D721Med (cell line): ENCODE measurements at regions not wholly inside any gene's neighbourhood (a gene's known extent, or its start where the extent isn't known, plus 50 kb on each side); places are given as distances from the start of the nearest gene placed in this dataset.

ENCODE experiments used
- DNase-seq: peaks from one replicate; pipeline ENCODE4 v3.0.0; 2011; ENCODE audit warnings: low spot score; ENCODE audit not compliant: insufficient read length
- FAIRE-seq: peaks from 2 replicates; lab custom pipeline; 2011; peaks lifted over from hg19 to GRCh38; lab: Jason Lieb, UNC
- TF ChIP-seq, protein P1 (sequence below): IDR thresholded peaks from 2 replicates; pipeline ENCODE4 v1.5.1; 2012; ENCODE audit warnings: mild to moderate bottlenecking, control low read depth; ENCODE audit not compliant: insufficient read depth; ENCODE audit errors: missing control alignments

DNA sequence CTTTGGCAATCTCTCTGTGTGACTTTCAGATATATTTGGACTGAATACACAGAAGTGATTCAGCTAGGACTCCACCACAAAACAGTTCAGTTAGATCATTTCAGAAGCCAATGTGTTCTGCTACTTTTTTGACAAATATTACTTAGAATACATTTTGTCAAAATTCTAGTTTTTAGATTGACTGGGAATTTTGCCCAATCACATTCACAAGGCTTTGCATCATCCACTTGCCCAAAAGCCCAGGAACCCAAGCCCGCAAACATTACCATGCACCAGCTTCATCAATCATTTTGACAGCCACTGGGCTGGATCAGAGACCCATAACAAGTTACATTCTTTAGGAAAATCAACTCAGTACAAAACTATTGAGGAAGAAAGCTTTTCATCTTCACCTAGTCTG is 256.6 kb upstream of the NDST3 start:
- FAIRE-seq = no peak

DNA sequence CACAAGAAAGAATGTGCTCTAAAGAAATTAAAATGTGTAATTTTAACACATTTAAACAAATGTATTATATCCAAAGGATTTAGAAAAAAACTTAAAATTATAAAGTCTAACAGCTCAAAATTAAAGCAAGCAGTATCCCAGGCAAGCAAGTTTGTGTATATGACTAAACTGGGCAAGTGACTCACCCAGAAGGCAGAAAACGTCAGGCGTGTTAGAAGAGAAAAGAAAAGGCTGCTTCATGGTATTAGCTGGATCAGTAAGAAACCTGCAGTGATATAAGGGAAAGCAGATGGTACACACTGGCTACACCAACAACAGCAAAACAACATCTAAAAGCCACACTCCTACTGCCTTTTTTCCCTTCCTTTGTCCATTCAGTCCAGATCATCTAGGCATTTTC is 250.6 kb upstream of the NDST3 start:
- FAIRE-seq (no peak), DNase-seq (no peak)
- TF ChIP-seq, protein P1, sequence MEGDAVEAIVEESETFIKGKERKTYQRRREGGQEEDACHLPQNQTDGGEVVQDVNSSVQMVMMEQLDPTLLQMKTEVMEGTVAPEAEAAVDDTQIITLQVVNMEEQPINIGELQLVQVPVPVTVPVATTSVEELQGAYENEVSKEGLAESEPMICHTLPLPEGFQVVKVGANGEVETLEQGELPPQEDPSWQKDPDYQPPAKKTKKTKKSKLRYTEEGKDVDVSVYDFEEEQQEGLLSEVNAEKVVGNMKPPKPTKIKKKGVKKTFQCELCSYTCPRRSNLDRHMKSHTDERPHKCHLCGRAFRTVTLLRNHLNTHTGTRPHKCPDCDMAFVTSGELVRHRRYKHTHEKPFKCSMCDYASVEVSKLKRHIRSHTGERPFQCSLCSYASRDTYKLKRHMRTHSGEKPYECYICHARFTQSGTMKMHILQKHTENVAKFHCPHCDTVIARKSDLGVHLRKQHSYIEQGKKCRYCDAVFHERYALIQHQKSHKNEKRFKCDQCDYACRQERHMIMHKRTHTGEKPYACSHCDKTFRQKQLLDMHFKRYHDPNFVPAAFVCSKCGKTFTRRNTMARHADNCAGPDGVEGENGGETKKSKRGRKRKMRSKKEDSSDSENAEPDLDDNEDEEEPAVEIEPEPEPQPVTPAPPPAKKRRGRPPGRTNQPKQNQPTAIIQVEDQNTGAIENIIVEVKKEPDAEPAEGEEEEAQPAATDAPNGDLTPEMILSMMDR = no peak

More for the DNA sequence above, 256.6 kb upstream of the NDST3 start:
- no peak for DNase-seq
- TF ChIP-seq, protein P1 = no peak

DNA sequence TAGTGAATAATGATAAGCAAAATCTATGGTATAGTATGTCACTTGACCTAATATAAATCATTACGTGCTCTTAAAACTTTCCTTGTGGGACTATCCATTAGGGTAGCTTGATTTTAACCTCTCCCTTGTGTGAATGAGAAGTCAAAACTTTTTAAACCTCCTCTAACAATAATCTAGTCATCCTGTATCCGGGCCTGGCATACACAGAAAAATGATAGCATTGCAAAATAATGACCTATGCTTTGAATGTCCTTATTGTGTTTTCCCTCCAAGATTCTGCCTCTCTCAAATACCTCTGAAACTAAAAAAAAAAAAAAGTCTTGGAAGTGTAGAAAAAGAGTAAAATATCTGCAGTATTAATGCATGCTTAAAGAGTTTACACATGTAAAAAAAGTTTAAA is 250.0 kb upstream of the NDST3 start:
- no peak for DNase-seq

DNA sequence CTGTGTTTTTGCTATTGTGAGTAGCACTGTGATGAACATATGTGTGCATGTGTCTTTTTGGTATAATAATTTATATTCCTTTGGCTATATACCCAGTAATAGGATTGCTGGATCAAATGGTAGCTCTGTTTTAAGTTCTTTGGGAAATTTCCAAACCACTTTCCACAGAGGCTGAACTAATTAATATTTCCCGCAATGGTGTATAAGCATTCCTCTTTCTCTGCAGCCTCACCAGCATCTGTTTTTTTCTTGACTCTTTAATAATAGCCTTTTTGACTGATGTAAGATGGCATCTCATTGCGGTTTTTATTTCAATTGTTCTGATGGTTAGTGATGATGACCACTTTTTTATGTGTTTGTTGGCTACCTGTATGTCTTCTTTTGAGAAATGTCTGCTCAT is 247.7 kb upstream of the NDST3 start:
- DNase-seq (no peak), FAIRE-seq (no peak)
- TF ChIP-seq, protein P1 = no peak

More for the DNA sequence above, 250.0 kb upstream of the NDST3 start:
- no peak for FAIRE-seq
- TF ChIP-seq, protein P1 = no peak

DNA sequence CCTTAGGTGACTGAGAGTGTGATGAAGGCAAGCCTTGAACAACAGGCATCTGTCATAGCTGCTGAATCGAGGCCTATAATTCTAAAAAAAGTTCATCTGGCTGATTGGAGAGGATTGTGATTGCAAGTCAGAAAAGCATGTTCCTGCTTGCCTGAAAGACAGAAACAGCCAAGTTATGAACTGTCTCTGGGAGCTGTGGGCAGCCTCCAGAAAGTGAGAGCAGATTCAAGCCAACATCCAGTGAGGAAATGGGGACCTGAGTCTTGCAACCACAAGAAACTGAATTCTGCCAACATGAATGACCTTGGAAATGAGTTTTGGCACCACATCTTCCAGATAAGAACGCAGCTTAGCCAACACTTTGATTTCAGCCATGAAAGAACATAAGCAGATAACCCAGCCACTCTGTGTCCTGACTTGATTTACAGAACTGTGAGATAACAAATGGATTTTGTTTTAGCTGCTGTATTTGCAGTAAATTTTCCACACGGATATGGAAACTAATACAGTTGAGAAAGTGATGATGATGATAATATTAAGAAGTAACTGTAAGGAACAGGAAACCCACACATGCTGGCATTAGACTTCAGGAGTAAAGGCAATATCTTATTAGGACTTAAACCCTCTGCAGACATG is 240.3 kb upstream of the NDST3 start:
- FAIRE-seq (no peak), DNase-seq (no peak)
- TF ChIP-seq, protein P1 = no peak

DNA sequence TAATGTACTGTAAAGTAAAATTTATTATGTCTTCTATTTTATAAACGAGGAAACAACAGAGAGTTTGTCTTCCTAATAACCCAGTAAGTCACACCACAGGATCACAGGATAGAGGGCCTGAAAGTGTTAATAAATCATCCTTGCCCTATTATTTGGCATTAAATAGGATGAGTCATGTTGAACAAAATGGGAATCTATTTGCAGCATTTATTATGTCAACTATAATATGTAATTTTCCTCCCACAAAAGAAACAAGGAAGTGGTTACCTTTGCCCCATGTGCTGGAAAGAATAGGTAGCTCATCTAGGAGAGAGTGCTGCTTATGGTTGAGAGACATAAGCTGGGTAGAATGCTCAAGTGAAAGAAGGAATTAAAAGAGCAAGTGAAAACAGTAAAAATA is 237.6 kb upstream of the NDST3 start:
- DNase-seq (no peak), FAIRE-seq (no peak)
- TF ChIP-seq, protein P1 = no peak

DNA sequence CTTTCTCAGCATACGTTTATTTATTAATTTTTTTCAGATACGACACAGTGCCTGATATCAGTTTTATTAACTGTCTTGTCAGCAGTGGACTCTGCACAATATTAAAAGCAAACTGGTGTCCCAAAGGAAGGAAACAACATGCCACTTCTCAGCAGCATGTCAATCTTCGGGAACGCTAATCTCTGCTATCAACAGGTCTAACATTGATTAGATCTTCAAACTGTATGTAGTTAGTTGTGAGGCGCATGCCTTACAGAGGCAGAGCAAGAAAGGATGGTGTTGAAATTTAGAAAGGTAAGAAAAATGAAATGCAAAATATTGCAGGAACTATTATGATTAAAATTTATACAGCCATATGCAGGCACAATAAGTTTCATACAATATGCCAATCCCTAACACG is 233.7 kb upstream of the NDST3 start:
- TF ChIP-seq, protein P1 = no peak
- DNase-seq (no peak), FAIRE-seq (no peak)
